HUES48 (cell line): ENCODE measurements at regions not wholly inside any gene's neighbourhood (a gene's known extent, or its start where the extent isn't known, plus 50 kb on each side); places are given as distances from the start of the nearest gene placed in this dataset.

Source experiments
- H3K27ac ChIP-seq: one replicate; pipeline ENCODE4 v1.7.0; 2013; ENCODE audit warnings: low read depth, low read length, inconsistent platforms
- H3K27me3 ChIP-seq: 2 replicates; pipeline ENCODE4 v1.6.1; 2013; ENCODE audit warnings: mild to moderate bottlenecking, low read length; ENCODE audit not compliant: control insufficient read depth, insufficient read depth
- H3K36me3 ChIP-seq: 2 replicates; pipeline ENCODE4 v1.6.1; 2013; ENCODE audit warnings: low read length; ENCODE audit not compliant: control insufficient read depth, insufficient read depth
- H3K4me1 ChIP-seq: 2 replicates; pipeline ENCODE4 v1.6.1; 2013; ENCODE audit warnings: mild to moderate bottlenecking, low read length; ENCODE audit not compliant: control insufficient read depth, insufficient read depth
- H3K4me3 ChIP-seq: 2 replicates; pipeline ENCODE4 v1.5.1; 2013; ENCODE audit warnings: mild to moderate bottlenecking, low read depth, low read length
- H3K9ac ChIP-seq: 2 replicates; pipeline ENCODE4 v1.6.1; 2013; ENCODE audit warnings: mild to moderate bottlenecking, low read depth, low read length, moderate library complexity
- H3K9me3 ChIP-seq: 2 replicates; pipeline ENCODE4 v1.6.1; 2013; ENCODE audit warnings: low read length; ENCODE audit not compliant: control insufficient read depth, insufficient read depth

DNA sequence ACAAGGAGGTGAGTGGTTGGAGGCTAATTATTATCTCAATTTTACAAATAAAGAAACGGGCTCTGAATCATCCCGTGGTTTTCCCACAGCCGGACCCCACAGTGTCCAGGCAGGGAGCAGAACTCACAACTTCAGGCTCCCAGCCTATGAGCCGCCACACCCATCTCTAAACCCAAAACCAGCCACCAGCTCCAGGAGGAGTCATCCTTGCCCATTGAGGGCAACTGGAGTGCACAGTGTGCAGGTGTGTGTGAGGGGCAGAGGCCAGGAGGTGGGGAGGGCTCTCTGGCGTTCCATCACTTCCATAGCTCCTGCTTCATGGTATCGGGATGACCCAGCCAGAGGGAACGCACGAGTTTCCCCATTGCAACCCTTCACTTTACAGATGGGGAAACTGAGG lies 144.5 kb downstream of the CYP26B1 start:
- Histone ChIP-seq H3K36me3 (no peaks in the 10 kb centered on the region), H3K27me3 (no peaks in the 10 kb centered on the region), H3K9me3 (no peaks in the 10 kb centered on the region), H3K27ac (no peak overlapping the region), H3K9ac (no peak overlapping the region), H3K4me1 (no peaks in the 10 kb centered on the region), H3K4me3 (no peak overlapping the region)

DNA sequence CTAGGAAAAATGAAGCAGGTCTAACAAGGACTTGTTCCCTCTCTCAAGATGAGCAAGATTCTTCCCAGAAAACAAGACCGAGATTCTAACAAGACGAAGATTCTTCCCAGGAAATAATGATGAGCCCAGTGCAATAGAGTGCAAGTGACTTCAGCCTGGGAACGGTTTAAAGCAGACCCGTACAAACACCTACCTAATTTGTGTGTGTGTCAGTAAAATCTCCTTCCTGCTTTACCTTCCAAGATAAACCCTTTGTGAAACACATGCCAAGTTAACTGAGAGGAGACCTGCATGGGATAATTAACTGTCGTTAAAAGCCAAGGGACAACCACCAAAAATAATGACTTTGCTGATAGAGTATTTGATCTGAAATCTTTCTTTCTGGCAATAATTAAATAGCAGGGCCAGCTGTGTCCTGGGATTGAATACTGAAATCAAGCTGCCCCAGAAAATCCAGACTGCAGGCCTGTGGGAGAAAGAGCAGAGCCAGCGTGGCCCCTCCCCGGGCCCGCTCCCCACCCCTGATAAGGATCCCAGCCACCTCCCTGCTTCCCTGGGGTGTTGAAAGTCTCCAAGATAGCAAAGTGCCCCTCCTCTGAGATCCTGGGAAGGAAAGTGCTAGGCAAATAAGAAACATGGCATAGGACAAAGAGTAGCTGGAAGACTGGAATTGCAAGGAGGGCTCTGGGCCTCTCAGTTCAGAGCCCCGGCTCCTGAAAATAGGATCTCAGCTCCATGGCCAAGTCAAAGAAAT lies 145.5 kb downstream of the CYP26B1 start:
- H3K9ac ChIP-seq, result no peak overlapping the region
- H3K27me3 ChIP-seq, result no peaks in the 10 kb centered on the region
- H3K4me3 ChIP-seq, result no peak overlapping the region
- no peaks in the 10 kb centered on the region for H3K36me3 ChIP-seq
- no peak overlapping the region for H3K27ac ChIP-seq
- no peaks in the 10 kb centered on the region for H3K9me3 ChIP-seq
- no peaks in the 10 kb centered on the region for H3K4me1 ChIP-seq

DNA sequence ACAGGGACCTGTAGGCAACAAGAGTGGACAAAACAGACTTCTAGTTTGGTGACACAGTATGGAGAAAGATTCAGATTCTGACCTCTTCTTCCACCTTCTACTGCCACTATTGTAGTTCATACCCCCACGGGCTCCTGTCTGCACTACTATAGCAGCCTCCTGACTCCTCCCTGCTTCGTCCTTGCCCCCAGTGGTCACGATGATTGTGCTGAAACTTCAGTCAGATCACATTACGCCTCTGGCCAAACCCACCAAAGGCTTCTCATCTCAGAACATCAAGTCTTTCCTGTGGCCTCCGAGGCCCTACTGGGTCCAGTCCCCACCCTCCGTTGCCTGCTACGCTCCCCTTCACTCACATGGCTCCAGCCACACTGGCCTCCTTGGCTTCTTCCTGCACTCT lies 147.6 kb downstream of the CYP26B1 start:
- H3K9ac ChIP-seq, result no peak overlapping the region

DNA sequence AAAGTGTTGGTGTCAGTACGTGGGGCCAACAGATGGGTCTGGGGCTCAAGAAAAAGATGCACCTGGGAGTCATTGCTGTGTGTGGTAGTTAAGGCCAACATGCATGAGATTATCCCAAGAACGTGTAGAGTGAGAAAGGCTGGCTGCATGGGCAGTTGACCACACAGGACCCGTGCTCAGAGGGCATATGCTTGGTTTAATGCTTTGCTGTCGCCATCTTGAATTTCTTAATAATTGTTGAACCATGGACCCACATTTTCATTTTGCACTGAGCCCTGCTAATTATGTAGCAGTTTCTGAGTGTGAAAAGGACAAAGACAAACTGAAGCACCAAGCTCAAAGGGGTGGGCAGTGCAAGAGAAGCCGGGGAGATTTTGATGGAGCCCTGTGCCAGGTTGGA lies 148.1 kb downstream of the CYP26B1 start:
- Histone ChIP-seq H3K27me3 (no peaks in the 10 kb centered on the region), H3K4me1 (no peaks in the 10 kb centered on the region), H3K9ac (no peak overlapping the region), H3K4me3 (no peak overlapping the region), H3K36me3 (no peaks in the 10 kb centered on the region), H3K27ac (no peak overlapping the region), H3K9me3 (no peaks in the 10 kb centered on the region)

More for the DNA sequence above, 147.6 kb downstream of the CYP26B1 start:
- no peaks in the 10 kb centered on the region for H3K27me3 ChIP-seq
- H3K36me3 ChIP-seq, result no peaks in the 10 kb centered on the region
- no peaks in the 10 kb centered on the region for H3K9me3 ChIP-seq
- H3K4me1 ChIP-seq, result no peaks in the 10 kb centered on the region
- H3K4me3 ChIP-seq, result no peak overlapping the region
- no peak overlapping the region for H3K27ac ChIP-seq

DNA sequence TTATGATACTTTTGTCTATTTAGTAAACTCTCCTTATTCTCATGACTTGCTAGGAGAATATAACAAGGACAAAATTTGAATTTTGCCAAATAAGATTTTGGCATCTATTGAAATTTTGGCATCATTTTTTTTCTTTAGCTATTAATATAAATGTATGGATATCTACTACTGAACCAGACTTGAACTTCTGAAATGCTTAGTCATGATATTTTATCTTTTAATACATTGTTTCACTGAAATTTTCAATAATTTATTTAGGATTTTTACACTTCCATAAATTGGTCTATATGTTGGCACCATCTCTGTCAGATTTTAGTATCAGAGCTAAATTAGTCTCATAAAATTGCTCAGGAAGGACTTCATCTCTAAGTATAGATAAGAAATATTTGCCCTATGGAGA lies 149.8 kb downstream of the CYP26B1 start:
- Histone ChIP-seq H3K4me3 (no peak overlapping the region), H3K27ac (no peak overlapping the region), H3K27me3 (no peaks in the 10 kb centered on the region), H3K36me3 (no peaks in the 10 kb centered on the region), H3K9me3 (no peaks in the 10 kb centered on the region), H3K9ac (no peak overlapping the region), H3K4me1 (no peaks in the 10 kb centered on the region)

DNA sequence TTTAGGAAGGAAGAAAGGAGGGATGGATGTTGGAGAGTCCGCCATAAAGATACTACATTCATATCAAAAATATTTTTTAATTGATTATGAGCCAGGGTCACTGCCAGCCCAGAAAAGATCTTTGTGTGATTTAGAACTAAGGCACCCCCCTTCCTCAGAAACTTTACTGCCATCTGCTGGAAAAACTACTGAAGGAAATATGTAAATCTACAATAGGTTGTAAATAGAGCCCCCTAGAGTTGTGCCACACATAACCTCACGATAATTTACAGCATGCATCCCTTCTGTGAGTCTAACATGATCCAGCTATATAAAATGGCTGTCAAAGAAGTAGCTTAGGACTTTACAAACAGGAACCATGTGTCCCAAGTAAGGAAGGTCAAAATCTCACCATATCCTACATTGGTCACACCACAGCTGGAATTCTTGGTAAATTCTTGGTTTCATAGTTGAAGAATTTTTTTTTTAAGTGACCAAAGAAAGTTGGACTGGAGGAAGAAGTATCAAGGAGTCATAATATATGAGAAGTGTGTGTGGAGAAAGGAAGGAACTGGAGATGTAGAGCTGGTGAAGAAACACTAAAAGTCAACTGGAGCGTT lies 152.5 kb downstream of the CYP26B1 start:
- H3K27ac ChIP-seq, result no peak overlapping the region
- H3K9ac ChIP-seq, result no peak overlapping the region
- no peaks in the 10 kb centered on the region for H3K4me1 ChIP-seq
- no peaks in the 10 kb centered on the region for H3K9me3 ChIP-seq
- H3K4me3 ChIP-seq, result no peak overlapping the region
- H3K27me3 ChIP-seq, result no peaks in the 10 kb centered on the region
- no peaks in the 10 kb centered on the region for H3K36me3 ChIP-seq

DNA sequence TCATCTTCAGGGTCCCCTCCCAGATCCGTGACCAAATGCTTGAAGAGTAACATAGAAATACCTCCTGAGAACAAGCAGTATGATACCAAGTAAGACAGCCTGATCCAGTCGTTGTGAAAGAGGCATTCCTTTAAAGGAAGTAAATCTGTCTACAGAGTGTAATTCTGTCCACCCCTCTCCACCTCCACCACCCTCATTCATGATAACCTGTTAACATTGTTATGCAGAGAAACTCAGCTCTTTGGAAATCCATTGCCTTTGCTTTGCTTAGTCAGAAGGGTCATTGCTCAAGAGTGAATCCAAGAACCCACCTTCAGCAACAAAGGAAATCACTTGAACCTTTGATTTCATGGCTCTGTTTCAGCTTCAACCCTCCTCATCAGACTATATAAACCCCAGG lies 155.6 kb downstream of the CYP26B1 start:
- Histone ChIP-seq H3K9ac (no peak overlapping the region), H3K4me3 (no peak overlapping the region), H3K27ac (no peak overlapping the region), H3K4me1 (0 out of 2 replicates have a peak, but pooled peaks cover 6% of the 10 kb centered on the region), H3K9me3 (no peaks in the 10 kb centered on the region), H3K27me3 (no peaks in the 10 kb centered on the region), H3K36me3 (no peaks in the 10 kb centered on the region)

DNA sequence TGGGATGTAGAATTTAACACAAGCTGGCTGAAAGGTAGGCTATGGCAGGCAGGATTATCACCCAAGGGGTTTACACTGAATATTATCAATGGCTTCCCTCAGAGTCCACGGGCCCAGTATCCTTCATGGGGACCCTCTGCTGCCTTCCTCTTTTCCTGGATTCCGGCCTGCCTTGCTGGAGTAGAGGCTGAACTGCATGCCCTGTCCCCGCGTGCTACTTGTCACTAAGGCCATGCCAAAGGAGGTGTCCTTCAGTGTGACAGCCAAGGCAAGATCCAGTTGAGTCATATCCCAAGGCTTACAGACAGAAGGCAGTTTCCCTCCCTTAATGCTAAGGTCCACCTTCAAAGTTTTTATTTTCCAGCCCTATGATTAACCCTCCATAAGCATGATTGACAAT lies 156.3 kb downstream of the CYP26B1 start:
- Histone ChIP-seq H3K4me3 (no peak overlapping the region), H3K9ac (no peak overlapping the region), H3K4me1 (0 out of 2 replicates have a peak, but pooled peaks cover 6% of the 10 kb centered on the region), H3K9me3 (no peaks in the 10 kb centered on the region), H3K27ac (no peak overlapping the region), H3K27me3 (no peaks in the 10 kb centered on the region), H3K36me3 (no peaks in the 10 kb centered on the region)

DNA sequence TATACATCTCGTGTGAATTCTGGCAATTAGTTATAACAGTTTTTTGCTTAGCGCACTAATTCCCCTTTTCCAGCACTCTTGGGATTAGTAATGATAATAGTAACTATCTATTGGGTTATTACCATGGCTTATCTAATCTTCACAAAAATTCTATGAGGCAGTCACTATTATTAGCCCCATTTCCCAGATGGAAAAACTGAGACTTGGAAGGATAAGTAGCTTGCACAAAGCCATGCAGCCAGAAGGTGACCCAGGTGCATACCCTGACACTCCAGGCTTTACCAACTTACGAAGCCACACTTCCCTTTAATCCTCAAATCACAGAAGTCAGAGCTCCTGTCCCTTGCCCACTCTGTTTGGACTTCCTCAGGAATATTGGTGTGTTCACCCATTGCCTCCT lies 156.8 kb downstream of the CYP26B1 start:
- Histone ChIP-seq H3K36me3 (no peaks in the 10 kb centered on the region), H3K4me3 (no peak overlapping the region), H3K9ac (no peak overlapping the region), H3K27me3 (no peaks in the 10 kb centered on the region), H3K9me3 (no peaks in the 10 kb centered on the region), H3K27ac (no peak overlapping the region), H3K4me1 (0 out of 2 replicates have a peak, but pooled peaks cover 6% of the 10 kb centered on the region)

DNA sequence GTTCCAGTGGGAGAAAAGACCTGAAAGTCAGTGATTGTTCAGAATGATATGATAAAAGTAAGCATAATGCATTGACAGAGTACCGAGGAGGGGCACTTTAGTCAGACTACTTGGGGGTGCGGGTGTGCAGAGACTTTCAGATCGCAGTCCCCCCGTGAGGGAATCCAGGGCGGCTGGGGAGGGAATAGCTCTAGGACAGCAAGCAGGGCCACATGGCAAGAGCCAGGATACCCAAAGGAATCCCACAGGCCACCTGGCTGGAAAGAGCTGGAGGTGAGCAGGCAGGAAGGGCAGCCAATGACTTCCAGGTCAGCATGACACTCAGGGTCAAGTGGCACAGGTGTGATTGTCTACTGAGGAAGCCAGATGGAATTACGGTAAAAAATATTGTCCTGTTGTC lies 157.5 kb downstream of the CYP26B1 start:
- H3K9me3 ChIP-seq, result no peaks in the 10 kb centered on the region
- H3K9ac ChIP-seq, result no peak overlapping the region
- no peaks in the 10 kb centered on the region for H3K36me3 ChIP-seq
- H3K27ac ChIP-seq, result no peak overlapping the region
- H3K27me3 ChIP-seq, result no peaks in the 10 kb centered on the region
- 0 out of 2 replicates have a peak, but pooled peaks cover 6% of the 10 kb centered on the region for H3K4me1 ChIP-seq
- H3K4me3 ChIP-seq, result no peak overlapping the region

DNA sequence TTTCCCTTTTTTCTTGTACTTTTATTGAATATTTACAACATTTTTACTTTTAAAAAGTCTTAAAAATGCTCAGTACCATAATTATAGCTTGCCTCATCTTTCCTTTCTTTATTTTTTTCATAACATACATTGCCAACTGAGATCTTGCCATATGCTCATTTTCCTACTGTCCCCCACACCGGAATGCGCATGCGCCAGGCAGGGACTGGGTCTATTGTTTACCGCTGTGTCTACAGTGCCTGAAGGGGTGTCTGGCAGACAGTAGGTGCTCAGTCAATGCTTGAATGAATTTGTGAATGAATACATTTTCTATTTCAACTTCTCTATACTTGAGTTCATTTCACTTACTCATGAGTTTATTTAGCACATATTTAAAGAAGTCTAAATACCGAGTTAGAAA lies 158.0 kb downstream of the CYP26B1 start:
- H3K27ac ChIP-seq, result no peak overlapping the region
- no peaks in the 10 kb centered on the region for H3K36me3 ChIP-seq
- H3K4me3 ChIP-seq, result no peak overlapping the region
- H3K9ac ChIP-seq, result no peak overlapping the region
- H3K27me3 ChIP-seq, result no peaks in the 10 kb centered on the region
- H3K4me1 ChIP-seq, result 0 out of 2 replicates have a peak, but pooled peaks cover 6% of the 10 kb centered on the region
- no peaks in the 10 kb centered on the region for H3K9me3 ChIP-seq
